ENCODE measurements at regions not wholly inside any gene's neighbourhood (a gene's known extent, or its start where the extent isn't known, plus 50 kb on each side); places are given as distances from the start of the nearest gene placed in this dataset.

- Histone ChIP-seq H3K27me3 (no peaks in the 10 kb centered on the region), H3K4me1 (no peaks in the 10 kb centered on the region), H3K9me3 (no peaks in the 10 kb centered on the region), H3K4me3 (no peak overlapping the region), H3K36me3 (no peaks in the 10 kb centered on the region), H3K27ac (no peak overlapping the region)
- intact Hi-C loops (cut with DNase I): no loop called here
- 85% methylated on average over 3 of the region's 8 CpGs for WGBS (ENCODE audit: insufficient coverage, low coverage, low lambda C conversion rate, missing lambda C conversion rate)
- ATAC-seq (no peak), DNase-seq (no peak)
- TF ChIP-seq, protein P1, sequence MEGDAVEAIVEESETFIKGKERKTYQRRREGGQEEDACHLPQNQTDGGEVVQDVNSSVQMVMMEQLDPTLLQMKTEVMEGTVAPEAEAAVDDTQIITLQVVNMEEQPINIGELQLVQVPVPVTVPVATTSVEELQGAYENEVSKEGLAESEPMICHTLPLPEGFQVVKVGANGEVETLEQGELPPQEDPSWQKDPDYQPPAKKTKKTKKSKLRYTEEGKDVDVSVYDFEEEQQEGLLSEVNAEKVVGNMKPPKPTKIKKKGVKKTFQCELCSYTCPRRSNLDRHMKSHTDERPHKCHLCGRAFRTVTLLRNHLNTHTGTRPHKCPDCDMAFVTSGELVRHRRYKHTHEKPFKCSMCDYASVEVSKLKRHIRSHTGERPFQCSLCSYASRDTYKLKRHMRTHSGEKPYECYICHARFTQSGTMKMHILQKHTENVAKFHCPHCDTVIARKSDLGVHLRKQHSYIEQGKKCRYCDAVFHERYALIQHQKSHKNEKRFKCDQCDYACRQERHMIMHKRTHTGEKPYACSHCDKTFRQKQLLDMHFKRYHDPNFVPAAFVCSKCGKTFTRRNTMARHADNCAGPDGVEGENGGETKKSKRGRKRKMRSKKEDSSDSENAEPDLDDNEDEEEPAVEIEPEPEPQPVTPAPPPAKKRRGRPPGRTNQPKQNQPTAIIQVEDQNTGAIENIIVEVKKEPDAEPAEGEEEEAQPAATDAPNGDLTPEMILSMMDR (IDR thresholded peaks at IDR 0.05): no peak
- TF ChIP-seq POLR2A (IDR thresholded peaks at IDR 0.05): no peak
Observed at GRCh38 chr18:76668119-76668518, 154.2 kb upstream of the ZNF236 start.

DNA sequence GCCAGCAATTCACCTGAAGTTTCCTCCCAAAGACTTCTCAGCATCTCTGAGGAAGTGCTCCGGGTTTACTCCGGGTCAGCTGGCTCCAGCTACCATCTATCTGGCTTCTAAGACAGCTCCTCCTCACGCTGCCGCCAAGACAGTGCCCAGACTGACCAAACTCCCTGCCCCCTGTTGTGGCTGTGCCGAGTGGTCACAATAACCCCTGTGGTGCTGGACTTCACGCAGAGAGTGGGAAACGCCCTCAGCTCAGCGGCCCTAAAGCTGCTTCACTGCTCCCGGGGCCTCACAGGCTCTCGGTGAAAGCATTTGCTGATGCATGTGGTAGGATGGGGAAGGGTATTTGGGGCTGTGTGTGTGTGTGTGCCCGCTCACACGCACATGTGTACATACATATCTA is 154.8 kb upstream of the ZNF236 start:
- Histone ChIP-seq H3K9me3 (no peaks in the 10 kb centered on the region), H3K4me3 (no peak overlapping the region), H3K27ac (no peak overlapping the region), H3K27me3 (no peaks in the 10 kb centered on the region), H3K4me1 (no peaks in the 10 kb centered on the region), H3K36me3 (no peaks in the 10 kb centered on the region)
- no peak for TF ChIP-seq POLR2A (IDR thresholded peaks at IDR 0.05)
- TF ChIP-seq, protein P1 (IDR thresholded peaks at IDR 0.05): no peak
- no peak for ATAC-seq
- WGBS (ENCODE audit: insufficient coverage, low coverage, low lambda C conversion rate, missing lambda C conversion rate): 60% methylated on average over 1 of the region's 12 CpGs
- intact Hi-C loops (cut with DNase I): no loop called here
- no peak for DNase-seq

DNA sequence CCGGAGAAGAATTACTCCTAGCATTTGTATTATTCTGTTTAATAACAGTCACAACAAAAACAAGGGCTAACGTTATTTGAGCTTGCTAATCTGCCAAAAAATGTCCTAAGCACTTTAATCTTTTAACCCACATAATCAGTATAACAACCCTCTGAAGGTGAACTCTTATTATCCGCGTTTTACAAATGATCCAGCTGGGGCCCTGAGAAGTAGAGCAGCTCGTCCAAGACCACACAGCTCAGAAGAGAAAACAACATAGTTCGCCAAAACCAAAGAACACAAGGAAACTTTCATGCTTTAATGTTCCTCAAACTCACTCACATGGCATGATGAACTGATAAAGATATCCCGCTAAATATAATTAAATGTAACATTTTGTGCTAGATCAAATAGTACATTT is 159.7 kb upstream of the ZNF236 start:
- H3K27ac ChIP-seq: no peak overlapping the region
- no peak overlapping the region for H3K4me3 ChIP-seq
- no peaks in the 10 kb centered on the region for H3K9me3 ChIP-seq
- no peaks in the 10 kb centered on the region for H3K4me1 ChIP-seq
- ATAC-seq (no peak), DNase-seq (no peak)
- H3K36me3 ChIP-seq: no peaks in the 10 kb centered on the region
- TF ChIP-seq POLR2A (IDR thresholded peaks at IDR 0.05): no peak
- TF ChIP-seq, protein P1 (IDR thresholded peaks at IDR 0.05): no peak
- intact Hi-C loops (cut with DNase I): no loop called here
- no peaks in the 10 kb centered on the region for H3K27me3 ChIP-seq
- WGBS (ENCODE audit: insufficient coverage, low coverage, low lambda C conversion rate, missing lambda C conversion rate): 53% methylated on average over 7 of the region's 7 CpGs

- DNase-seq (no peak), ATAC-seq (peak in 1 of 4 donors; percentile 38)
- no peak overlapping the region for H3K4me3 ChIP-seq
- intact Hi-C loops (cut with DNase I): no loop called here
- 68% methylated on average over 4 of the region's 9 CpGs for WGBS (ENCODE audit: insufficient coverage, low coverage, low lambda C conversion rate, missing lambda C conversion rate)
- H3K27ac ChIP-seq: no peak overlapping the region
- no peaks in the 10 kb centered on the region for H3K4me1 ChIP-seq
- no peaks in the 10 kb centered on the region for H3K27me3 ChIP-seq
- TF ChIP-seq POLR2A (IDR thresholded peaks at IDR 0.05): no peak
- TF ChIP-seq, protein P1 (IDR thresholded peaks at IDR 0.05): no peak
- H3K9me3 ChIP-seq: no peaks in the 10 kb centered on the region
- H3K36me3 ChIP-seq: no peaks in the 10 kb centered on the region
Observed at GRCh38 chr18:76660571-76661192, 161.7 kb upstream of the ZNF236 start.

- Histone ChIP-seq H3K27me3 (no peaks in the 10 kb centered on the region), H3K4me1 (no peaks in the 10 kb centered on the region), H3K4me3 (no peak overlapping the region), H3K9me3 (no peaks in the 10 kb centered on the region), H3K36me3 (no peaks in the 10 kb centered on the region), H3K27ac (no peak overlapping the region)
- DNase-seq (no peak), ATAC-seq (no peak)
- intact Hi-C loops (cut with DNase I): no loop called here
- TF ChIP-seq, protein P1 (IDR thresholded peaks at IDR 0.05): no peak
- TF ChIP-seq POLR2A (IDR thresholded peaks at IDR 0.05): no peak
- 22% methylated on average over 4 of the region's 7 CpGs for WGBS (ENCODE audit: insufficient coverage, low coverage, low lambda C conversion rate, missing lambda C conversion rate)
Observed at GRCh38 chr18:76658627-76659026, 163.6 kb upstream of the ZNF516 start.

All from right lobe of liver (tissue), 6 donors.